ENCODE measurements at regions not wholly inside any gene's neighbourhood (a gene's known extent, or its start where the extent isn't known, plus 50 kb on each side); places are given as distances from the start of the nearest gene placed in this dataset.
A peak's percentile ranks its signal among the peaks of the same experiment; 100 is the strongest.

DNA sequence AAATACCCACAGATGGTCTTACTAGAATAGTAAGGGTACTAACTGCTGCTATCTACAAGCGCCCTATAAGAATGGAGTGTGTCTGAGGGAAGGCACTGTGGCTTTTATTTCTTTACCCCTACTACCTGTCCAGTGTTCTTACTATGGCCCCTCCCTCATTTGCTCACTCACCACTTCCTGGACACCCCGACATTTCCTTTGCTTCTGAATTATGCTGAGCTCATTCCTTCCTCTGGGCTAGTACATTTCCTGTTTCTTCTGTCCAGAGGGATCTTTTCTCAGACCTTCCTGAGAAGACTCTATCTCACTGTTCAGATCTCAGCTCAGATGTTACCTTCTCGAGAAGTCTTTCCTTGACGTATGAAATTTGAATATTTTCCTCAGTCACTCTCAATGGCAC is 192.1 kb upstream of the DAB1 start:
- DNase-seq: no peak

DNA sequence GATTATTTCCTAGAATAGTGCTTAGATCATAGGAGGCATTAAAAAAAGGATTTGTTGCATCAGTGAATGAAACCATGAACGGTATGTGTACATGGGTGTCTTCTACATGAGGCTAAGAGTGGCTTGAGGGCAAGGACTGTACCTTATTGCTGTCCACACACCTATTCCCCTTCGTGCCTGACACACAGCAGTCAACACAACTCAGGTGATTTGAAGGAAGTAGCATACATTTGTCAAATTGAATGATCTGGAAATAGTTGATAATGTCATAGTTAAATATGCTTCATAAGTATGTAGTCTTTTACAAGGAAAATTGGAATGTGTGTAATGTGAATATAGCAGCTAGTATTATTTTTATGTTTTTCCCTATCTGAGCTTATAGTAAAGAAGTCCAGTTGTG is 189.0 kb upstream of the DAB1 start:
- DNase-seq: no peak

DNA sequence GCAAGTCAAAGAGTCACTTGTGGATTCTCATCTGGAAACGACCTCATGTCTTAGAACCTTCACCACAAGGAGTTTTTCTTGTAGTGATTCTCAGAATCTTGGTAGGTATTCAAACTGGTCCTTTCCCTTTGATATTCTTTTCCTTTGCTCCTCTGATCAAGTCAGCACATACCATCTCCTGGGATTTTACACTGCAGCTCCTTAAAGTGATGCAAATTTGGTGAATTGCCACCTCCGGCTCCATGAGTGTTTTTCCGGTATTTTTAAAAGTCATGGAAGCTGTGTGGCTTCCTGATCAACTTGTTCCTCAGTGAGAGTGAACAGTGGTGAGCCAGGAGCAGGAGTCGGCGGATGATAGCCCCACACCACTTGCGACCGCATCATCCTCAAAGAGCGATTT is 182.1 kb upstream of the DAB1 start:
- DNase-seq: no peak

- DNase-seq: no peak
Observed at GRCh38 chr1:57603696-57604095, 179.8 kb upstream of the DAB1 start.

DNA sequence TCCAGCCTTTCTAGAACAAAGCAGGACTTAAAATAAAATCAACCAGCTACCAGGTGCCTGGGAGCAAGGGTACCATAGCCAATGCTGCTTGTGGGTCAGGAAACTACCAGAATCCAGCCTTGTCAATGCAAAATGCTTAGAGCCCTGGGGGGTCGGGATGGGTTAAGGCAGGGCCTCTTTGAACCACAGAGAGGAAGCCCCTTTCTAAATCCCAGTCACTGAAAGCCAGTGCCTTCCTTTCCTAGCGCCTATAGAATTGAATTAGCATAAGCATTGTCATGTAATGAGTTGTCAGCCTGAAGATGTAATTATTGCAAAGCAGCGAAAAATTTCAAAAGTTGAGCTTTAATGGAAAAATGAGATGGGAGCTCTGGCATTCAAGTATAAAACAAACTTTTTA is 176.6 kb upstream of the DAB1 start:
- DNase-seq: no peak

GRCh38 chr1:57599236-57599994 is 175.6 kb upstream of the DAB1 start:
- no peak for DNase-seq

DNA sequence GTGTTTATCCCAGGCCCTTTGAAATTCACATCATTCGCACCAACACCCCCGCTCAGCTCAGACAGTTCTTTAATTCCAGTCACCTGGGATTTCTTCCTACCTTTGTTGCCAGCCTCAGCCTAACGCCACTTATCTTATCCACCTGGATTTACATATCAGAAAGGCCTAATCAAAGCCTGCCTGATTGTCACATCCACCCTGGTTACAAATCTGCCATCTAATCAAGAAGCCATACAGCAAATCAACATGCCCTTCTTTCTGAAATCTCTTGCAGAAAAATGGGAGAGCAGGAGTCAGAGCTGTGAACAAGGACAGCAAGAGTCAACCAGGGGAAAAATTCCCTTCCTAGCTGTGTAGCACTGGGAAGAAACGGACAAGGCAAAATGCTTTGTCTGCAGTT is 173.2 kb upstream of the DAB1 start:
- DNase-seq: no peak

DNA sequence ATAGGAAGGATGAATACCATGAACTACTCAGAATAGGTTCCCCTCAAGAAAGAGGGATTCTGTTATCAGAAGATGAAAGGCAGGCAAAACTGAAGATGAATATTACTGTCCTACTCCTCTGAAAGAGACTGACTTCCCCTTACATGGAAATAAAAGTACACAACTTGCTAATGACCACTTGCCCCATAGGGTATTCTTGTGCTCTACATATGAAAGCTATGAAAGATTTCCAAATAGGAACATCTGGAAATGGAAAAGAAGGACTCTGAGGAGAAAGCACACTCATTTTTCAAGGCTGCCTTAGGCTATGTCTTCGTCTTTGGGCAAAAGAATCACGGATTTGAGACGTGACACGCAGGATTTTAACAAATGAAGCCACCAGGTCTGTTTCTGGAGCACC is 170.1 kb upstream of the DAB1 start:
- no peak for DNase-seq

DNA sequence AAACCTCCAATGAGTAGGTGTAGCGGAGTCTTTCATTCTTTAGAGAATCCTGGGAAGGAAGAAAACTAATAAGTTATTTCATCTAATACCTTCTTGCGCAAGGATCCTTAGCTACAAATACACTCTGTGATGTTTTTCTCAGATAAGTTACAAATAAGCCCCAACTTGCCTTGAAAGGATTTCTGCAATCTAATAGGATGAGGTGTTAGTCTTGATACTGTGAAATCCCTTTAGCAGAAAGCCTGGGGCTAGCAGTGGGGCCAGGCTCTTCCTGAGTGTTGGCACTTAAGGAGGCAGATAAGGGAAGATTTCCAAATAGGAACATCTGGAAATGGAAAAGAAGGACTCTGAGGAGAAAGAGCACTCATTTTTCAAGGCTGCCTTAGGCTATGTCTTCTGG is 168.0 kb upstream of the DAB1 start:
- DNase-seq: no peak

DNA sequence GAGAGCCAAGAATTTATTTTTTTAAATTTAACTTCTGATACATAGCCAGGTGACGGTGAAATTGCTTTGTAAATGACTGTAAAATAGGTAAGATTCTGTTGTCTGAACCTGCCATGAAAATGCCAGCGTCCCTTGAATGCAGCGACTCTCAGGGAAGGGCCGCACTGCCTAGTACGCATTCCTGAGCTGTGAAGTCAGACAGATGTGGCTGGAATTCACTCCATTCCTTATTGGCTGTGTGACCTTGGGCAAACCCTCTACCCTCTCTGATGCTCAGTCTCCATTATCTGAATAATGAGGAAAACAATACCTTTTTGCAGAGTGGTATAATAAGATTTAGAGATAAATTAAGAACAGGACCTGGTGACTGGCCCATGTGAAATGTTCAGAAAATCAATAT is 167.1 kb upstream of the DAB1 start:
- no peak for DNase-seq

DNA sequence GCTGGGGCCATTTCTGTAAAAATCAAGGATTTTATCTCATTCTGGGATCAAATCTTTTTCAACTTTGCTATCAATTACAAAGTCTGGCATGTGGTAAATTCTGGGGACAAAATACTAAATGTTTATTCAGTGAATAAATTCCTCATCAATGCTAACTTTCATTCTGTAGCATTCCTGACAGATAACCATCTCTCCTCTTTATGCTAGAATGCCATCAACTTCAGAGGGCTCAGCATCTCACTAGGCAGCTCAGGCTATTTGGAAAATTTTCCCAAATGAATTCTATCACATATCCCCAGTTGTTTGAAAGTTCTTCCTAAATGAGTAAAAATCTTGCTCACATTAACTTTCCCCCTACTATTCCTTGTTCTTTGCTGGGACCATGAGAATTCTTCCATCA is 163.0 kb upstream of the DAB1 start:
- no peak for DNase-seq

- DNase-seq: no peak
Observed at GRCh38 chr1:57578680-57579079, 154.8 kb upstream of the DAB1 start.

- no peak for DNase-seq
Observed at GRCh38 chr1:57578099-57578498, 154.2 kb upstream of the DAB1 start.

GRCh38 chr1:57576756-57577155 is 152.9 kb upstream of the DAB1 start:
- DNase-seq: peak in 1 of 2 experiments; percentile 40

GRCh38 chr1:57572016-57572415 is 148.2 kb upstream of the DAB1 start:
- DNase-seq: no peak

- DNase-seq: peak in 1 of 2 experiments; percentile 18
Observed at GRCh38 chr1:57558066-57558465, 134.2 kb upstream of the DAB1 start.

DNA sequence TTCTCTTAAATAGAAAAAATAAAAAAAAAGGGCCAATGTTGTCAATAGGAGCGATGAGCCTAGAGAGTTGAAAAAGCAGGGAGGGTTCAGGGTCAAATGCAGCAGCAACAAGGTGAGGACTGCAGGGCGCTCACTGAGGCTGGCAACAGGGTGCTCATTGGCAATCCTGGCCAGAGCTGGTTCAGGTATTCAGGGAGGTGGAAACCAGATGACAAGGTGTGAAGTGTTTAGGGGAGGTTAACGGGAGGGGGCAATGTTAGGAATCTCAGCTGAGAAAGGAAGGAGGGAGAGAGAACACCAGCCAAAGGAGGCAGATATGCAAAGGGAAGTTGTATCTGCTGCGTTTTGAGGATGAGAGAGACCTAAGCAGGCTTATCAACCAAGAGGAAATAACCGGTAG is 129.8 kb upstream of the DAB1 start:
- DNase-seq: no peak

DNA sequence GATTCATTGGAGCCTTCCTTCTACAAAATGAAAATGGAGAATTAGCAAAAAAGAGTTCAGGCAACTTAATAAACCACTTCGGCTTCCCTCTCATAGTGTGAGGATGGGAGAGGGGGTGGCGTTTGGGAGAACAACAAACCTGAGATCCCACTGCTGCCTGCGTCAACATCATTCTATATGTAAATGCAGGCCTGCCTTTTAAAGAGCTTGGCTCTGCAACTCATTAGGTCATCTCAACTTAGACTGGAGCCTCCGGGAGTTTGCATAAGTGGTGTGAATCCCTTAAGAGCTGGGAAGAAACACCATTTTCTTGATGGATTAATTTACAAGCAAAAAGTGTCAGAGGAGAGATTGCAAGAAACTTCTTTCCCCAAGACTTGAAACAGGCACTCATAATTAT is 127.6 kb upstream of the DAB1 start:
- no peak for DNase-seq

- DNase-seq: no peak
Observed at GRCh38 chr1:57550092-57550491, 126.2 kb upstream of the DAB1 start.

DNA sequence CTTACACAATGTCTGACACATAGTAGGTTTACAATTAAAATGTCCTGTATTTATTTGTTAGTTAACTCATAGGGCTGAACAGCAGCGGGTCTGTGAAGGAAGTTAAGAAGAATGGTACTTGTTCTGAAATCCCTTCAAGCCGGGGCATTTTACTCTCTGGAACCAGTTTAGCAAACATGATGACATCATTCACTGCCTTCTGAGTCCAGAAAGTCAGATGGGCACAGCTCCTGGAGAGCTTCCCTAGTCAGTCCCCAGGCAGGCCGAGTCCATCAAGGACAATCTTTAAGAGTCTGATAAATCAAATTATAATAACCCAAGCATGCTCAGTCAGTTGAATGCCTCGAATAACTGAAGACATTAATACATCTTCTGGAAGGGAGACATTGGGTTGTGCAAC is 125.4 kb upstream of the DAB1 start:
- no peak for DNase-seq

GRCh38 chr1:57546549-57547330 is 122.9 kb upstream of the DAB1 start:
- DNase-seq: no peak

DNA sequence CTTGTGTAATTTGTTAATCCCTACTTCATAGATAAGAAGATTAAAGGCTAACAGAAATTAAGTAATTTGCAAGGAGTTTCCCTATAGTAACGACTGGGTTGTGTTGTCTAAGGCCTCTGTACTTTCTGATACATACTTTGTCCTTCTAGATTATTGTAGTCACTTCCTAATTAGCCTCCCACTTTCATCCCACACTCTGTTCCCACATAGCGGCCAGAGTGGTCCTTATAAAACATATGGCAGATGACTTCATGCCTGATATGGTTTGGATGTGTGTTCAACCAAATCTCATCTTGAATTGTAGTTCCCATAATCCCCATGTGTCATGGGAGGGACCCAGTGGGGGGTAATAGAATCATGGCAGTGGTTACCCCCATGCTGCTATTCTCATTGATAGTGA is 120.5 kb upstream of the DAB1 start:
- DNase-seq: no peak

GRCh38 chr1:57536749-57537423 is 113.0 kb upstream of the DAB1 start:
- DNase-seq: no peak

- no peak for DNase-seq
Observed at GRCh38 chr1:57532299-57532698, 108.4 kb upstream of the DAB1 start.
